SH-SY5Y (cell line): ENCODE measurements at regions not wholly inside any gene's neighbourhood (a gene's known extent, or its start where the extent isn't known, plus 50 kb on each side); places are given as distances from the start of the nearest gene placed in this dataset.

Source experiments
- GATA2 ChIP-seq: IDR thresholded peaks from 2 replicates; pipeline ENCODE4 v1.6.1; 2011; ENCODE audit warnings: mild to moderate bottlenecking, low read depth, low read length
- GATA3 ChIP-seq: IDR thresholded peaks from 2 replicates; pipeline ENCODE4 v1.6.1; 2011; ENCODE audit warnings: low read depth, mild to moderate bottlenecking, low read length, moderate library complexity

DNA sequence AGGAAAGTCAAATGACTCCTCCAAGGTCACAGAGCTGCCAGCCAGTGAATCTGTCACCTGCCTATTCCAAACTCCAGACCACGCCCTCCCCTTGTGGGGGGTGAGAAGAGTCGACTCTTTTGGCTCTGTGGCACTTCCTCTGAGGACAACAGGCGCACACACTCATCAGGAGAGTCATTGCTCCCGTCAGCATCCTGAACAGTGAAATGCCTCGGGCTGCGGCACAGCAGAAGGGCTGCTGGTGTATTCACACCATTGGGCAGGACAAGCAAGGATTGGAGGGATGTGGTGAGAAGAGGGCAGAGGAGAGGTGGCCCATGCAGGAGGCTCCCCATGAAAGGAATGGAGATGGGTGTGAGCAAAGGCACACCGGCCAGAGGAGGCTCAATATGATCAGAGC lies 239.0 kb downstream of the TOMM20 start:
- TF ChIP-seq GATA2 (no peak), GATA3 (no peak)
